HCT116 (cell line): ENCODE measurements at regions not wholly inside any gene's neighbourhood (a gene's known extent, or its start where the extent isn't known, plus 50 kb on each side); places are given as distances from the start of the nearest gene placed in this dataset.

Source experiments
- ATAC-seq: fragments of 200-7000 bp; cut with Tn5 transposase; 2 replicates; pipeline ENCODE4 v1.9.1; 2020; ENCODE audit warnings: mild to moderate bottlenecking, moderate library complexity
- BruUV-seq: library from RNA; stranded (reverse); fragments of 400-500 nt; replicated peaks from 2 replicates; lab custom pipeline; 2021; lab: Mats Ljungman, UMichigan
- CTCF ChIA-PET: fragments of 300-600 bp; sonication (Branson Sonifier 250); formaldehyde crosslinking; loops from one replicate; lab custom pipeline; 2021; ENCODE audit warnings: antibody characterized with exemption; lab: Charles Lee
- POLR2A ChIA-PET: fragments of 300-600, 350-600 bp; sonication (Branson Sonifier 250); formaldehyde crosslinking; loops from one replicate; lab custom pipeline; 2021; ENCODE audit warnings: antibody characterized with exemption; lab: Charles Lee
- RAD21 ChIA-PET, 2 experiments: fragments of 300-600 bp; sonication (Branson Sonifier 250); formaldehyde crosslinking; loops; one replicate each; lab custom pipeline; 2023; ENCODE audit warnings: low total read pairs in 2 of 2; ENCODE audit not compliant: uncharacterized antibody in 2 of 2, unreplicated experiment in 2 of 2, low non-redundant PET in 1 of 2; lab: Charles Lee
- DNase-seq: peaks from one replicate; pipeline ENCODE4 v3.0.0-alpha.2; 2010; ENCODE audit warnings: low read depth, low spot score
- H2AFZ ChIP-seq: fragments of 200-600 bp; shearing (Covaris generic), sonication (generic); 2 replicates; pipeline ENCODE4 v1.6.1; 2017; ENCODE audit warnings: low read depth, mixed run types, mixed read lengths, antibody characterized with exemption, low read length; ENCODE audit not compliant: poor library complexity, severe bottlenecking
- H3K27ac ChIP-seq: 2 replicates; pipeline ENCODE4 v1.5.1; 2012; ENCODE audit warnings: low read depth, low read length
- H3K27me3 ChIP-seq: fragments of 200-600 bp; sonication (generic); 2 replicates; pipeline ENCODE4 v1.6.1; 2016; ENCODE audit warnings: mixed run types, low read length, mixed read lengths; ENCODE audit not compliant: insufficient read depth
- H3K36me3 ChIP-seq, 2 experiments: fragments of 200-500 bp in 1 of 2; fragments of 200-600 bp in 1 of 2; sonication (Bioruptor generic) in 1 of 2; sonication (generic) in 1 of 2; 2 replicates each; pipeline versions ENCODE4 v1.5.1 to v1.6.1; 2014 to 2016; ENCODE audit warnings: low read length in 2 of 2, inconsistent platforms in 1 of 2, mixed read lengths in 1 of 2, mixed run types in 1 of 2; ENCODE audit not compliant: insufficient read depth in 2 of 2, control insufficient read depth in 1 of 2
- H3K4me1 ChIP-seq, 2 experiments: fragments of 200-600 bp in 1 of 2; sonication (generic) in 1 of 2; 2 replicates each; pipeline versions ENCODE4 v1.5.1 to v1.6.1; 2012 to 2017; ENCODE audit warnings: low read length in 2 of 2, inconsistent platforms in 1 of 2, mild to moderate bottlenecking in 1 of 2, mixed read lengths in 1 of 2, mixed run types in 1 of 2, moderate library complexity in 1 of 2; ENCODE audit not compliant: insufficient read depth in 2 of 2, control insufficient read depth in 1 of 2
- H3K4me2 ChIP-seq: fragments of 200-600 bp; sonication (generic); 2 replicates; pipeline ENCODE4 v1.6.1; 2017; ENCODE audit warnings: mixed run types, low read length, mixed read lengths
- H3K4me3 ChIP-seq, 2 experiments: fragments of 200-600 bp in 1 of 2; sonication (generic) in 1 of 2; replicated peaks in 1 of 2; 2 replicates each; pipeline ENCODE4 v1.5.1; 2011 to 2016; ENCODE audit warnings: low read length in 2 of 2, control low read depth in 1 of 2, low read depth in 1 of 2, mild to moderate bottlenecking in 1 of 2, mixed read lengths in 1 of 2, mixed run types in 1 of 2
- H3K79me2 ChIP-seq: fragments of 200-600 bp; sonication (generic); 2 replicates; pipeline ENCODE4 v1.6.1; 2017; ENCODE audit warnings: mild to moderate bottlenecking, mixed run types, low read length, moderate library complexity, mixed read lengths; ENCODE audit not compliant: insufficient read depth
- H3K9ac ChIP-seq: fragments of 200-600 bp; sonication (generic); 2 replicates; pipeline ENCODE4 v1.6.1; 2016; ENCODE audit warnings: low read length, mixed read lengths
- H3K9me2 ChIP-seq: fragments of 200-600 bp; sonication (generic), shearing (Covaris generic); 2 replicates; pipeline ENCODE4 v1.6.1; 2017; ENCODE audit warnings: mixed run types, mild to moderate bottlenecking, moderate library complexity; ENCODE audit not compliant: insufficient read depth
- H3K9me3 ChIP-seq, 2 experiments: fragments of 200-500 bp in 1 of 2; fragments of 200-600 bp in 1 of 2; sonication (Bioruptor generic) in 1 of 2; sonication (generic) in 1 of 2; 2 replicates each; pipeline ENCODE4 v1.6.1; 2014 to 2017; ENCODE audit warnings: low read length in 2 of 2, mixed read lengths in 2 of 2, inconsistent platforms in 1 of 2, low read depth in 1 of 2, mild to moderate bottlenecking in 1 of 2, mixed run types in 1 of 2, moderate library complexity in 1 of 2; ENCODE audit not compliant: control insufficient read depth in 1 of 2, insufficient read depth in 1 of 2
- H4K20me1 ChIP-seq: fragments of 200-600 bp; sonication (generic), shearing (Covaris generic); 2 replicates; pipeline ENCODE4 v1.6.1; 2017; ENCODE audit warnings: mixed run types, mild to moderate bottlenecking, moderate library complexity; ENCODE audit not compliant: insufficient read depth
- ATF3 ChIP-seq: IDR thresholded peaks from 2 replicates; pipeline ENCODE4 v1.6.1; 2012
- CBX3 ChIP-seq: IDR thresholded peaks from 2 replicates; pipeline ENCODE4 v1.6.1; 2012; ENCODE audit warnings: low read depth
- CEBPB ChIP-seq: IDR thresholded peaks from 2 replicates; pipeline ENCODE4 v1.6.1; 2012; ENCODE audit warnings: low read depth
- CTCF ChIP-seq, 3 experiments: fragments of 200-600 bp in 1 of 3; sonication (generic) in 1 of 3; IDR thresholded peaks in 2 of 3; conservative IDR thresholded peaks in 1 of 3; 2 replicates each; pipeline ENCODE4 v1.5.1; 2012 to 2017; ENCODE audit warnings: low read depth in 2 of 3, low read length in 2 of 3, antibody characterized with exemption in 1 of 3, borderline replicate concordance in 1 of 3, control low read depth in 1 of 3, mild to moderate bottlenecking in 1 of 3, mixed read lengths in 1 of 3, mixed run types in 1 of 3, moderate library complexity in 1 of 3; ENCODE audit not compliant: insufficient read depth in 1 of 3
- EGR1 ChIP-seq: IDR thresholded peaks from 2 replicates; pipeline ENCODE4 v1.6.1; 2012; ENCODE audit warnings: low read depth
- ELF1 ChIP-seq: IDR thresholded peaks from 2 replicates; pipeline ENCODE4 v1.6.1; 2012; ENCODE audit warnings: low read depth, borderline replicate concordance
- EZH2 ChIP-seq: fragments of 200-600 bp; sonication (generic); IDR thresholded peaks from 2 replicates; pipeline ENCODE4 v1.6.1; 2017; ENCODE audit warnings: antibody characterized with exemption, mixed run types
- FOSL1 ChIP-seq: IDR thresholded peaks from 2 replicates; pipeline ENCODE4 v1.6.1; 2012; ENCODE audit warnings: low read depth
- JUND ChIP-seq: IDR thresholded peaks from 2 replicates; pipeline ENCODE4 v1.6.1; 2012
- POLR2AphosphoS5 ChIP-seq: IDR thresholded peaks from 2 replicates; pipeline ENCODE4 v1.6.1; 2011; ENCODE audit warnings: mild to moderate bottlenecking, low read depth, low read length, moderate library complexity
- RAD21 ChIP-seq: IDR thresholded peaks from 2 replicates; pipeline ENCODE4 v1.6.1; 2012; ENCODE audit warnings: low read depth, mild to moderate bottlenecking
- SIN3A ChIP-seq: IDR thresholded peaks from 2 replicates; pipeline ENCODE4 v1.6.1; 2012; ENCODE audit warnings: low read depth
- SP1 ChIP-seq: IDR thresholded peaks from 2 replicates; pipeline ENCODE4 v1.6.1; 2012; ENCODE audit warnings: low read depth
- SRF ChIP-seq: IDR thresholded peaks from 2 replicates; pipeline ENCODE4 v1.6.1; 2012; ENCODE audit warnings: low read depth
- YY1 ChIP-seq: IDR thresholded peaks from 2 replicates; pipeline ENCODE4 v1.6.1; 2011; ENCODE audit warnings: low read length, low read depth, moderate library complexity, mild to moderate bottlenecking; ENCODE audit not compliant: insufficient replicate concordance; ENCODE audit errors: extremely low read depth
- ZBTB33 ChIP-seq: IDR thresholded peaks from 2 replicates; pipeline ENCODE4 v1.6.1; 2011; ENCODE audit warnings: mild to moderate bottlenecking, low read length, moderate library complexity; ENCODE audit not compliant: insufficient replicate concordance; ENCODE audit errors: extremely low read depth
- ZFX ChIP-seq: fragments of 450-650 bp; IDR thresholded peaks from 2 replicates; pipeline ENCODE4 v1.6.1; 2017
- ZNF274 ChIP-seq: fragments of 200-500 bp; sonication (Bioruptor generic); IDR thresholded peaks from 2 replicates; pipeline ENCODE4 v1.6.1; 2014; ENCODE audit warnings: mild to moderate bottlenecking, low read depth, low read length, inconsistent platforms
- intact Hi-C: fragments of 100-400 bp; cut with micrococcal nuclease; formaldehyde crosslinking; loops from 2 replicates; pipeline ENCODE4 v1.10.0; 2022
- TF ChIP-seq, protein P1 (sequence below): IDR thresholded peaks from 2 replicates; pipeline ENCODE4 v1.6.1; 2012; ENCODE audit warnings: low read depth
- TF ChIP-seq, protein P2 (sequence below): IDR thresholded peaks from 2 replicates; pipeline ENCODE4 v1.6.1; 2012

DNA sequence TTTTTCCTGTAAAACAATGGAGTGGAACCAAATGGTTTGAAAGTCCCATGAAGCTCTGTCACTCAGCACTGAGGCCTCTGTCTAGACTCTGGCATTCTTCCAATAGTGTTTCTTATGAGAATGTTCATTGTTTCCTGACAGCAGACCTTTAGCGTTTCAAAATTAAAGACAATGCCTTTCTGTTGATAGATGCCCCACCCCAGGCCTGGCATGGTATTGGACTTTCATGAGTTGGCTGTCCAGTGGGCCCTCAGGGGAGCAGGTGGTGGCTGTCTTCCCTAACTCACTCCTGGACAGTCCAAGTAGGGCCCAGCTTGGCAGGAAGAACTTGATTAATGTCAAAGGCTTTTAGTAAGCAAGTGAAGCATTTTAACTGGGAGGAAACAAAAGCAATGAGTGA is 186.5 kb upstream of the CCL2 start:
- POLR2A ChIA-PET, result no interaction called here
- no TSS peak for BruUV-seq
- RAD21 ChIA-PET, result no interaction called here
- H3K27me3 ChIP-seq, result no peaks in the 10 kb centered on the region
- no peaks in the 10 kb centered on the region for H4K20me1 ChIP-seq
- H3K79me2 ChIP-seq, result no peaks in the 10 kb centered on the region
- CTCF ChIA-PET, result no interaction called here
- DNase-seq (no peak), ATAC-seq (no peak)
- no peak overlapping the region for H3K4me3 ChIP-seq
- H3K27ac ChIP-seq, result no peak overlapping the region
- peaks cover 0 to 13% of the 10 kb centered on the region in 2 experiments; a peak in 2 of 4 replicates for H3K9me3 ChIP-seq
- no peaks in the 10 kb centered on the region for H3K9me2 ChIP-seq
- TF ChIP-seq EGR1 (no peak), ZNF274 (no peak), ZBTB33 (no peak), CBX3 (no peak), SRF (no peak), ZFX (no peak), YY1 (no peak), SIN3A (no peak), EZH2 (no peak), CTCF (IDR thresholded peaks at IDR 0.05 in 2 of 3, conservative IDR thresholded peaks at IDR 0.05 in 1 of 3; ENCODE audit: borderline replicate concordance in 1 of 3, insufficient read depth in 1 of 3, low read depth in 2 of 3, low read length in 2 of 3) (no peak), FOSL1 (no peak), ATF3 (no peak), CEBPB (no peak), RAD21 (no peak), POLR2AphosphoS5 (no peak), JUND (no peak), ELF1 (no peak), SP1 (no peak)
- TF ChIP-seq, protein P1, sequence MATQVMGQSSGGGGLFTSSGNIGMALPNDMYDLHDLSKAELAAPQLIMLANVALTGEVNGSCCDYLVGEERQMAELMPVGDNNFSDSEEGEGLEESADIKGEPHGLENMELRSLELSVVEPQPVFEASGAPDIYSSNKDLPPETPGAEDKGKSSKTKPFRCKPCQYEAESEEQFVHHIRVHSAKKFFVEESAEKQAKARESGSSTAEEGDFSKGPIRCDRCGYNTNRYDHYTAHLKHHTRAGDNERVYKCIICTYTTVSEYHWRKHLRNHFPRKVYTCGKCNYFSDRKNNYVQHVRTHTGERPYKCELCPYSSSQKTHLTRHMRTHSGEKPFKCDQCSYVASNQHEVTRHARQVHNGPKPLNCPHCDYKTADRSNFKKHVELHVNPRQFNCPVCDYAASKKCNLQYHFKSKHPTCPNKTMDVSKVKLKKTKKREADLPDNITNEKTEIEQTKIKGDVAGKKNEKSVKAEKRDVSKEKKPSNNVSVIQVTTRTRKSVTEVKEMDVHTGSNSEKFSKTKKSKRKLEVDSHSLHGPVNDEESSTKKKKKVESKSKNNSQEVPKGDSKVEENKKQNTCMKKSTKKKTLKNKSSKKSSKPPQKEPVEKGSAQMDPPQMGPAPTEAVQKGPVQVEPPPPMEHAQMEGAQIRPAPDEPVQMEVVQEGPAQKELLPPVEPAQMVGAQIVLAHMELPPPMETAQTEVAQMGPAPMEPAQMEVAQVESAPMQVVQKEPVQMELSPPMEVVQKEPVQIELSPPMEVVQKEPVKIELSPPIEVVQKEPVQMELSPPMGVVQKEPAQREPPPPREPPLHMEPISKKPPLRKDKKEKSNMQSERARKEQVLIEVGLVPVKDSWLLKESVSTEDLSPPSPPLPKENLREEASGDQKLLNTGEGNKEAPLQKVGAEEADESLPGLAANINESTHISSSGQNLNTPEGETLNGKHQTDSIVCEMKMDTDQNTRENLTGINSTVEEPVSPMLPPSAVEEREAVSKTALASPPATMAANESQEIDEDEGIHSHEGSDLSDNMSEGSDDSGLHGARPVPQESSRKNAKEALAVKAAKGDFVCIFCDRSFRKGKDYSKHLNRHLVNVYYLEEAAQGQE, result no peak
- TF ChIP-seq, protein P2, sequence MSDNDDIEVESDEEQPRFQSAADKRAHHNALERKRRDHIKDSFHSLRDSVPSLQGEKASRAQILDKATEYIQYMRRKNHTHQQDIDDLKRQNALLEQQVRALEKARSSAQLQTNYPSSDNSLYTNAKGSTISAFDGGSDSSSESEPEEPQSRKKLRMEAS, result no peak
- intact Hi-C loops, result no loop called here
- H3K4me1 ChIP-seq, result no peaks in the 10 kb centered on the region
- no peak overlapping the region for H2AFZ ChIP-seq
- H3K4me2 ChIP-seq, result no peak overlapping the region
- no peak overlapping the region for H3K9ac ChIP-seq
- H3K36me3 ChIP-seq, result no peaks in the 10 kb centered on the region
